Stimulated activated CD4-positive, alpha-beta T cell treated with anti-CD3 and anti-CD28 coated beads, Interleukin-15, amount 100 ng/mL, for 48 hours (primary cell): ENCODE measurements at regions not wholly inside any gene's neighbourhood (a gene's known extent, or its start where the extent isn't known, plus 50 kb on each side); places are given as distances from the start of the nearest gene placed in this dataset.
"Not testable (repeated sequence)": the region's sequence is repeated elsewhere in the genome, so short reads cannot be mapped to it uniquely, and the experiment has no call there.

Experiments used
- DNase-seq, 2 donors: peaks; one replicate each; pipeline ENCODE4 v3.0.0-alpha.2; 2020; ENCODE audit warnings: low read depth in 2 of 2

DNA sequence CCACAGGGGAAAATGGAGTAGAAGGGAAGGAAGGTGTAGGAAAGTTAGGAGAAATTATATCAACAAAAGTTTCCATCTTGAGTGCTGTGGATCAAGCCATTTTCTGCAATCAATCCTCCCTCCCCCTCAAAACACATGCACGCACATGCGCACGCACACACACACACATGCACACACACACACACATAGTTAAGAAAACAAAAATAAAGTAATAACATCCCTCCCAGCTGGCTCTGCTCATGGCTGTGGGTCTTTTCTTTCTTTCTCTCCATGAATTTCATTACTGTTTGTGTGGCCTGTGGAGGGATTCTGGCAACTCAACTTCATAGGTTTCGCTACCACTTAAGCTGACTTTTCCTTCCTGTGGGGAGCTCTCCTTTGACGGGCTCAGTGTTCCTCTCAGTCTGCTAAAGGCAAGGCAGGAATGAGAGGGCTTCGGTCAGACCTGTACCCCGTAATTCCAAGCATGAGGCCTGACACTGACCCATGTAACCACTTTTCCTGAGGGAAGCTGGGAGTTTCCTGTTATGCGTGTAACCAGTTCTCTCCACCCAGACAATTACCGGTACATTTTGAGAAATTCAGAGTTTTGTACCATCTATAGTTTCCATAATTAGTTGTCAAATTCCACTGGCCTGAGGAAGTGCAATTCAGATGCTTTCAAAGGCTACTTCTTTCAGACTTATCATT is 79.8 kb downstream of the ZNF92 start:
- DNase-seq, result no peak

DNA sequence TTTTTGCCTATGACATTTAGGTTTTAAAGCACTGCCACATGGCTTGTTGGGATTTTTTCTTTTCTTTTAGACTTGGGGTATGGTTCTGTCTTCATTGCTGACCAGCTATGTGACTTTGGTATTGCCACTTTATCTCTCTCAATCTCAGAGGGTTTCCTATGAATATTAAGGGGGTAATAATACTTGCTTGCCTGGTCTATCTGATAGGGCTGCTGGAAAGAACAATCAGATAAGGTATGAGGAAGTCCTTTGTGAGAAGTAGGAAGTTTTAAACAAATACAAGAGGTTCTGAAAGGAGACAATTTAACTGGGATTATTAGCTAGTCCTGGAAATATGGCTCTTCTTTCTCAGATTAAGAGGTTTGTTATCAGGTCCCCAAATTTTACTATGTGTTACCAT is 80.8 kb downstream of the ZNF92 start:
- DNase-seq, result no peak

DNA sequence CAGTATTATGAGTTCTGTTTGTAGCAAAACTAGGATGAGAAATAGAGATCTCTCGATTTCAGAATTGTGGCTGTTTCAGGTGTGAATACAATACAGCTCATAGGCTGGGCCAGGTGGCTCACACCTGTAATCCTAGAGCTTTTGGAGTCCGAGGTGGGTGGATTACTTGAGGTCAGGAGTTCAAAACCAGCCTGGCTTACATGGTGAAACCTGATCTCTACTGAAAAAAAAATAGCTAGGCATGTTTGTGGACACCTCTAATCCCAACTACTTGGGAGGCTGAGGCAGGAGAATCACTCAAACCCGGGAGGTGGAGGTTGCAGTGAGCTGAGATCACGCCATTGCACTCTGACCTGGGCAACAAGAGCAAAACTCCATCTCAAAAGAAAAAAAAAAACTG is 81.4 kb downstream of the ZNF92 start:
- not testable (repeated sequence) for DNase-seq

DNA sequence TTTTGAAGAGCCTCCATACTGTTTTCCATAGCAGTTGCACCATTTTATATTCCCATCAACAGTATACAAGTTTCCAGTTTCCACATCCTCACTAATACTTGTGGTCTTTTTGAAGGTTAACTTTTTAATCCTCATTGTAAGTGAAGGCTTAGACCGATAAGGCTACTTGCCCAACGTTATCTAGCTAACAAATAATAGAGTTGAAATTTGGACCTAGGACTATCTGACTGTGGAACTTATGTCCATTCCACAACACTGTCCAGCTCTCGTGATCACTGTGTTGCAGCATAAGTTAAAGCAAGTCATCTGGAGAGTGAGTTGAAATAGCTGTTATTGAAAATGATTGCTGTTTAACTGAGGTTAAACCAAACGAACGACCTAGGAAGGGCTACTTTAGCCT is 84.0 kb downstream of the ZNF92 start:
- no peak for DNase-seq

- DNase-seq, result no peak
Measured at GRCh38 chr7:65459438-65459837, 85.8 kb downstream of the ZNF92 start.

DNA sequence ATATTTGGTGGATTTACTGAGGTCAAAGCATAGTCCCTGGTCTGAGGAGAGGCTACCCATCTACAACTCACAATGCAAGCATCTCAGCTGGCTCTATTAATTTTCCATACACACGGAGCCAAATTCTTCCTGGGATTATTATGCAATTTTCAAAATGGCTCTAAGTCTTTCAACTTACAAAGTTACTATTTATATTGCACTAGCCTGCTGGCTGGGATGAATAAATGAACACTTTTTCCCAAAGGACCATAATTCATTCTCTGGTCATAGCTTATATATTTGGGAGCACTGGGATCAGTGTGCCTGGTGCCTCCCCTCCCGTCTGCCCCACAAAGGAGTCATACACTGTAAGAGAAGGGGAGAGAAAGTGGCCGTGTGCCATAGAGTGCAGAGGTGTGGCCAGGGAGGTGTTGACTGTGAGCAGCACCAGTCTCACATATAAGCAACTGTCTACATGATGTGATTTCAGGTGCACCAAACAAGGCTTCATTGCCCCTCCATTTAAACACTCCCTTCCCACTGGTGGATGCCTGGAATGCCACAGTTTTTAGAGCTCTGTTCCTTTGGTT is 88.6 kb downstream of the ZNF92 start:
- DNase-seq, result no peak

DNA sequence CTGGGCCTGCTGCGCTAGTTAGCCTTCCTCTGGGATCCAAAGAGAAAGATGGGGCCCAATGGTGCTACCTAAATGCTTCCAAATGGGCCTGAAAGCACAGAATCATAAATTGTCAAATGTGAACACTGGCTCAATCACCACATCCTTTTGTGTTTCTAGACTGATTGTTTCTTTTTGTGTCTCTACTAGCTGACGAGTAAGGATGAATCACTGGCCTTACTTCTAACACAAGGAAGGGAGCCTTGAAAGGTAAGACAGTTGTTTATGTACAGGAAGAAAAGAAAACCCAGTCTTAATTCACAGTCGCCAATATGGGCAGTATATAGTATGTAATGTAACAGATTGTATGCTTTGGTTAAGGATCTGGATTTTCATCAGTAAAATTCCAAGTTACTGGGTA is 89.5 kb downstream of the ZNF92 start:
- no peak for DNase-seq

DNA sequence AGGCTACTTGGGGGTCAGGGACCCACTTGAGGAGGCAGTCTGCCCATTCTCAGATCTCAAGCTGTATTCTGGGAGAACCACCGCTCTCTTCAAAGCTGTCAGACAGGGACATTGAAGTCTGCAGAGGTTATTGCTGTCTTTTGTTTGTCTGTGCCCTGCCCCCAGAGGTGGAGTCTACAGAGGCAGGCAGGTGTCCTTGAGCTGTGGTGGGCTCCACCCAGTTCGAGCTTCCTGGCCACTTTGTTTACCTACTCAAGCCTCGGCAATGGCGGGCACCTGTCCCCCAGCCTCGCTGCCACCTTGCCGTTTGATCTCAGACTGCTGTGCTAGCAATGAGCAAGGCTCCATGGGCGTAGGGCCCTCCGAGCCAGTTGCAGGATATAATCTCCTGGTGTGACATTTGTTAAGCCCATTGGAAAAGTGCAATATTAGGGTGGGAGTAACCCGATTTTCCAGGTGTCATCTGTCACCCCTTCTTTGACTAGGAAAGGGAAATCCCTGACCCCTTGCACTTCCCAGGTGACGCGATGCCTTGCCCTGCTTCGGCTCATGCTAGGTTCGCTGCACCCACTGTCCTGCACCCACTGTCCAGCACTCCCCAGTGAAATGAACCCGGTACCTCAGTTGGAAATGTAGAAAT is 96.4 kb downstream of the ZNF92 start:
- not testable (repeated sequence) for DNase-seq

- no peak for DNase-seq
Measured at GRCh38 chr7:65471587-65471986, 97.9 kb downstream of the ZNF92 start.

- DNase-seq, result no peak
Measured at GRCh38 chr7:65475040-65475726, 101.5 kb downstream of the ZNF92 start.

DNA sequence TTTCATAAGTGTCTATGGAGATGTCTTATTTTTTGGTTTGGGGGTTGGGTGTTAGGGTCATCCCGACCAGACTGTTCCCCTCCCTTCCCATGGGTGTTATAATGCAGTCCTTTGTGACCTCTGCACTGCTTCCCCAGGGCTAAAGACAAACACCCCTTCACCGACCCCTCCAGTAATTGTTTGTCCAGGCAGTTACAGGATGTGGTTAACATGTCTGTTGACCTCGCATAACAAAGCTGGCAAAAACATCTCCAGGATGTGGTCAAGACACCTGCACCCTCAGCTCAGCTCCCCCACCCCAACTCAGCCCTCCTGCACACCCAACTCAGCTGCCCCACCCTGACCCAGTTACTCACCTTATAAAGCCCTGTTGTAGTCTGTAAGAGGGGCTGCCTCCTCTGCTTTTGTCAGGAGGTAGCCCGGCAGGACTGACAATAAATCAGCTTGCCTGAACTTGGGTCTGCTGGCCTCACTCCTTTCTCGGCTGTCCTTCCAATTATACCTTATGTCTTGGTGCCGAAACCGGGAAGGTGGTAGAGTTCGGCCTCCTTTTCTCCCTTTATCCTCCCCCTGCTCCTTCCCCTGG is 102.2 kb downstream of the ZNF92 start:
- no peak for DNase-seq

DNA sequence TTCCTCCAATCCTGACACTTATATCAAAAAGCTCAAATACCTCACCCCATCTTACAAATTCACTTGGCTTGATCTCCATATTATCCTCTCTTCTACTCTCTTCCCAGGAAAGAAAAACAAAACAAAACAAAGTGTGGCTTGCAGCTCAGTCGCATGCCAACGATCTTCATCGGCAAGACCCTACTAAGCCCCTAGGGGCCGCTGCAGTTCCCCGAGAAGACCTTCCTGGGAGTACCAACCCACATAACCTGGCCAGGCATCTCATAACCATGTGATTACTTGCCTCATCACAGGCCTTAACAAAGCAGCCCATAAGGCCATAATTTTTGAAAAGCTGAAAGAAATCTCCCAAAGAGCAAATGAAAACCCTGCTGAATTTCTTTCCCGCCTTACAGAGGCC is 103.7 kb downstream of the ZNF92 start:
- no peak for DNase-seq

GRCh38 chr7:65489260-65489767 is 115.7 kb downstream of the ZNF92 start:
- no peak for DNase-seq

DNA sequence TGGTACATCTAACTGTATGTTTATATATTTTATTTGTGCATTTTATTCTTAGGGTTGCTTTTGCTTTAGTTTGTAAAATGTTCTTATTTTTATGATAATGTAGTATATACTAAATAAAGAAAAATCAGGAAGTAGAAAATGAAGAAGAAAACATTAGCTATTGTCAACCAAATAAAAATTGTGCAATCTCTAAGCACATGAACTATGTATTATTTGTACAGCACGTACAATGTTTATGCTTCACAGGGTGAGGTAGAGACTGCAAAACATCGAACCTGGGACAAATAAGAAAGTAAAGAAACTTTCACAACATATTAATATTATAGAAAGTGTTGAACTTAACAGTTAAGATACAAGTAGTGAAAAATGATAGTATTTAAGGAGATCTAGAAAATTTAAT is 123.0 kb downstream of the ZNF92 start:
- DNase-seq, result not testable (repeated sequence)

DNA sequence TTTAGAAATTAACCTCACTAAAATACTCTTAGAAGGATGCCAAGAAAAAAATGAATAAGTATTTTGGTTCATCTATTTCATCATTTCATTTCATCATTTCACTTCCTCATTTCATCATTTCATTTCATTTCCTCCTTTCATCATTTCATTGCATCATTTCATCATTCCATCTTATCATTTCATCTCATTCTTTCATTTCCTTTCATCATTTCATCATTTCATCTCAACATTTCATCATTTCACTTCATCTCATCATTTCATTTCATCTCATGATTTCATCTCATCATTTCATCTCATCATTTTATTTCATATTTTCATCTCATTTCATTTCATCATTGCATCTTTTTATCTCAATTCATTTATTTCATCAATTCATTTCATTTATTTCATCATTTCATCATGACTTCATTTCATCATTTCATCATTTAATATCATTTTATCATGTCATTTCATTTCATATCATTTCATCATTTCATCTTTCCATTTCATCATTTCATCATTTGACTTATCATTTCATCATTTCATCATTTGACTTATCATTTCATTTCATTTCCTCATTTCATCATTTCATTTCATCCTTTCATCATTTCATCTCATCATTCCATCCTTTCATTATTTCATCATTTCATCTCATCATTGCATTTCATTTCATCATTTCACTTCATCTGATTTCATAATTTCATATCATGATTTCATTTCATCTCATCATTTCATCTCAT is 129.9 kb downstream of the ZNF92 start:
- DNase-seq, result no peak

DNA sequence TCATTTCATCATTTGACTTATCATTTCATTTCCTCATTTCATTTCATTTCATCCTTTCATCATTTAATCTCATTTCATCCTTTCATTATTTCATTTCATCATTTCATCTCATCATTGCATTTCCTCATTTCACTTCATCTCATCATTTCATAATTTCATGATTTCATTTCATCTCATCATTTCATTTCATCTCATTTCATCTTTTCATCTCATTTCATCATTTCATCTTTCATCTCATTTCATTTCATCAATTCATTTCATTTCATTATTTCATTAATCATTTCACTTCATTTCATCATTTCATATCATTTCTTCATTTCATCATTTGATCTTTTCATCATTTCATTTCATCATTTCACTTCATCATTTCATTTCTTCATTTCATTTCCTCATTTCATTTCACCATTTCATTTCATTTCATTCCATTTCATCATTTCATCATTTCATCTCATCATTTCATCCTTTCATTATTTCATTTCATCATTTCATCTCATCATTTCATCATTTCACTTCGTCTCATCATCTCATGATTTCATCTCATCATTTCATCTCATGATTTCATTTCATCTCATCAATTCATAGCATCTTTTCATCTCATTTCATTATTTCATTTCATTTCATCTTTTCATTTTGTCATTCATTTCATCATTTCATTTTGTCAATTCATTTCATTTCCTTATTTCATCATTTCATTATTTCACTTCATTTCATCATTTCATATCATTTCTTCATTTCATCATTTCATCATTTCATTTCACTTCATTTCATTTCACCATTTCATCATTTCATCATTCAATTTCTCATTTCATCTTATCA is 131.1 kb downstream of the ZNF92 start:
- DNase-seq, result not testable (repeated sequence)

GRCh38 chr7:65505320-65505633 is 131.6 kb downstream of the ZNF92 start:
- DNase-seq, result not testable (repeated sequence)

GRCh38 chr7:65508581-65509367 is 135.1 kb downstream of the ZNF92 start:
- DNase-seq, result not testable (repeated sequence)

- no peak for DNase-seq
Measured at GRCh38 chr7:65509368-65510186, 135.9 kb downstream of the ZNF92 start.
